ENCODE measurements at regions not wholly inside any gene's neighbourhood (a gene's known extent, or its start where the extent isn't known, plus 50 kb on each side); places are given as distances from the start of the nearest gene placed in this dataset.
A peak's percentile ranks its signal among the peaks of the same experiment; 100 is the strongest.

DNA sequence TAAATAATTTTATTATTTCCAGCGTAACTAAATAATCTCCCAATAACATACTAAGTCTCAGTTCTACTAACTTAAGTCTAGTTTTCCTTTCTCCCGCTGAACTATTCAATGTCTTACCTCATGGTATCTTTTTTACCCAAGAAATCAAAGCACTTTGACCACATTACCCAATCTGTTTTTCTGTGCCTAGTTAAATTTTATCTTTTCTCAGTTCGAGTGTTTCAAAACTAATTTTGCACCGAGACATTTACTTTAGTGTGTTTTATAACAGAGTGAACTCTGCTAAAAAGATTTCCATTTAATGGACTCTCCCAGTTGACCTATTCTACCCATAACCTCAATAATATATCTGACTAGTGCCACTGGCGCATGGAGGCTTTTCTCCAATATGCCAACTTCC, 67.6 kb upstream of the IRF2 start:
- no peaks in the 10 kb centered on the region for H3K36me3 ChIP-seq
- H3K4me1 ChIP-seq = peaks cover 3% of the 10 kb centered on the region
- no peak overlapping the region for H3K4me3 ChIP-seq
- TF ChIP-seq, protein P1, sequence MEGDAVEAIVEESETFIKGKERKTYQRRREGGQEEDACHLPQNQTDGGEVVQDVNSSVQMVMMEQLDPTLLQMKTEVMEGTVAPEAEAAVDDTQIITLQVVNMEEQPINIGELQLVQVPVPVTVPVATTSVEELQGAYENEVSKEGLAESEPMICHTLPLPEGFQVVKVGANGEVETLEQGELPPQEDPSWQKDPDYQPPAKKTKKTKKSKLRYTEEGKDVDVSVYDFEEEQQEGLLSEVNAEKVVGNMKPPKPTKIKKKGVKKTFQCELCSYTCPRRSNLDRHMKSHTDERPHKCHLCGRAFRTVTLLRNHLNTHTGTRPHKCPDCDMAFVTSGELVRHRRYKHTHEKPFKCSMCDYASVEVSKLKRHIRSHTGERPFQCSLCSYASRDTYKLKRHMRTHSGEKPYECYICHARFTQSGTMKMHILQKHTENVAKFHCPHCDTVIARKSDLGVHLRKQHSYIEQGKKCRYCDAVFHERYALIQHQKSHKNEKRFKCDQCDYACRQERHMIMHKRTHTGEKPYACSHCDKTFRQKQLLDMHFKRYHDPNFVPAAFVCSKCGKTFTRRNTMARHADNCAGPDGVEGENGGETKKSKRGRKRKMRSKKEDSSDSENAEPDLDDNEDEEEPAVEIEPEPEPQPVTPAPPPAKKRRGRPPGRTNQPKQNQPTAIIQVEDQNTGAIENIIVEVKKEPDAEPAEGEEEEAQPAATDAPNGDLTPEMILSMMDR (IDR thresholded peaks at IDR 0.05; ENCODE audit: borderline replicate concordance) = no peak
- H3K27me3 ChIP-seq (ENCODE audit: low read depth) = no peaks in the 10 kb centered on the region
- no peaks in the 10 kb centered on the region for H3K9me3 ChIP-seq (replicated peaks)
- intact Hi-C loops (cut with micrococcal nuclease) = no loop called here
- no peak for DNase-seq
- no peak overlapping the region for H3K27ac ChIP-seq (replicated peaks)

DNA sequence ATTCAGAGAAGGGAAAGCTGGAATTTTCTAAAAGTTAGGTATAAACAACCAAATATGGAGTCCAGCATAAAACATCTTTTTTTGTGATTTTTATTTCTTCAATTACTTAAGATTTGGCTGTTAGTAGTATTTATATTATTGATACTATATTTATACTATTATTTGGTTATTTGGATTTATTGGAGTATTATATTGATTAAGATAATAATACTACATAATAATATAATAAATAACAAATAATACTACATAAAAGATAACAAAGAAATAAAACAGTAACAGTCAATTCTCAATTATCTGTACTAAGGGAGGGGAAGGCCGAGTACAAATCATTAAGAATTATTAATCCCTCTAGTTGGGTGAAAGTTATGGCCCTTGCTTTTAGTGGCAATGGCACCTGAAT, 66.0 kb upstream of the IRF2 start:
- Histone ChIP-seq H3K4me3 (no peak overlapping the region), H3K27ac (replicated peaks) (no peak overlapping the region), H3K36me3 (no peaks in the 10 kb centered on the region), H3K9me3 (replicated peaks) (no peaks in the 10 kb centered on the region), H3K27me3 (ENCODE audit: low read depth) (no peaks in the 10 kb centered on the region), H3K4me1 (peaks cover 19% of the 10 kb centered on the region)
- intact Hi-C loops (cut with micrococcal nuclease) = no loop called here
- TF ChIP-seq, protein P1 (IDR thresholded peaks at IDR 0.05; ENCODE audit: borderline replicate concordance) = no peak
- no peak for DNase-seq

DNA sequence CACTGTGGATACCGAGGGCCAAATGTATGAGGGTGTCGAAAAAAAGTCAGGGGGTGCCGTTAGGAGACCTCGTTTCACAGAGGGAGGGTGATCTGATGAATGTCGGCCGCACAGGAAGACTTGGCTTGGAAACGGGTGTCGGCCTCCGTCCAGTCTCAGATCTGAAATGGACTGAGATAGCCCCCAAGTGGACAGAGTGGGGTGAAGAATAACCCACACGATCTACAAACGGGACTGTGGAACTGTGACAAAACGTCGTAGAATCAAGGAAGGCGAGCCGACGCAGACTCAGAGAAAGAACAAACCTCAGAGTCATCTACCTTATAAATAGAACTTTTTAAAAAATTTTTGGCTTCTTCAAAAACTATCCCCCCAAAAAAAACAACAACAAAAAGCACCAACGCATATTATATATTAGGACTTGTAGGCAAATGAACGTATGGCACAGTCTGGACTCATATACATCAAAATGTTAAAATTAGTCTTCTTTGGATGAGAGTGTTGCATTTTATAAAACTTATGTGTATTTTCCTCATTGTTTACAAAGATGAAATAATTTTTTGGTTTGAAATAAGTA, 63.8 kb upstream of the IRF2 start:
- Histone ChIP-seq H3K27ac (replicated peaks) (peak overlapping the region; percentile 95), H3K36me3 (no peaks in the 10 kb centered on the region), H3K27me3 (ENCODE audit: low read depth) (no peaks in the 10 kb centered on the region), H3K9me3 (replicated peaks) (no peaks in the 10 kb centered on the region), H3K4me3 (peak overlapping the region; percentile 71), H3K4me1 (peaks cover 40% of the 10 kb centered on the region)
- peak; percentile 91 for DNase-seq
- intact Hi-C loops (cut with micrococcal nuclease) = loop anchor here (5.0 kb wide), 2 partner anchors 61 to 271 kb away; no protein-coding TSS in a partner anchor
- TF ChIP-seq, protein P1 (IDR thresholded peaks at IDR 0.05; ENCODE audit: borderline replicate concordance) = peak; percentile 84

DNA sequence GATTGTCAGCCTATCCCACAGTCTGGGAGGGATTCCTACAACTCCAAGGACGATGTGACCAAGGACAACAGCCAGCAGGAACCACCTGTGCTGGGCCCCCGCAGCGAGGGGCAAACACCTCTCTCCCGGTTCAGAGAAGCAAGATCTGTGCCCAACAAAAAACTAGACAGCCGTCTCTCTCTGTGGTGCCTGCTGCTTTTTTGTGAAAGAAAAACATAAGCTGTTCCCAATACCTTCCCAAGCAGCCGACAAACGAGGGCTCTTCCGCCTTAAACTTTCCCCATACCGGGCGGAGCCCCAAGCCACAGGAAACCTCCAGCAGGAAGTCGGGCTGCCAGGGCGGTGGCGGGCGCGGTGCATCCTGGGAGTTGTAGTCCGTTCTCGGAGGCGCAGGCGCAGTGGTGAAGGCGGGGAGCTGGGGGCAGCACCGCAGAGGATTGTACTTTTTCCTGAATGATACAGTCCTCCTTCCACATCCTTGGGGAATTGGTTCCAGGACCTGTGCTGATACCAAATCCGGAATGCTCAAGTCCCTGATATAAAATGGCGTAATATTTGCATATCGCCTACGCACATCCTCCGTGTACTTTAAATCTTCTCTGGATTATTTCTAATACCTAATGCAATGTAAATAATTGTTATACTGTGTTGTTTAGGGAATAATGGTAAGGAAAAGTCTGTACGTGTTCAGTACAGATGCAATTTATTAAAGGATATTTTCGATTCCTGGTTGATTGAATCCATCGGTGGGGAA, 63.1 kb upstream of the IRF2 start:
- H3K27me3 ChIP-seq (ENCODE audit: low read depth) = no peaks in the 10 kb centered on the region
- H3K4me1 ChIP-seq = peaks cover 40% of the 10 kb centered on the region
- peak overlapping the region; percentile 71 for H3K4me3 ChIP-seq
- intact Hi-C loops (cut with micrococcal nuclease) = loop anchor here (5.0 kb wide), 2 partner anchors 60 to 270 kb away; no protein-coding TSS in a partner anchor
- H3K9me3 ChIP-seq (replicated peaks) = no peaks in the 10 kb centered on the region
- peak; percentile 98 for DNase-seq
- no peaks in the 10 kb centered on the region for H3K36me3 ChIP-seq
- TF ChIP-seq, protein P1 (IDR thresholded peaks at IDR 0.05; ENCODE audit: borderline replicate concordance) = no peak
- H3K27ac ChIP-seq (replicated peaks) = peak overlapping the region; percentile 95

DNA sequence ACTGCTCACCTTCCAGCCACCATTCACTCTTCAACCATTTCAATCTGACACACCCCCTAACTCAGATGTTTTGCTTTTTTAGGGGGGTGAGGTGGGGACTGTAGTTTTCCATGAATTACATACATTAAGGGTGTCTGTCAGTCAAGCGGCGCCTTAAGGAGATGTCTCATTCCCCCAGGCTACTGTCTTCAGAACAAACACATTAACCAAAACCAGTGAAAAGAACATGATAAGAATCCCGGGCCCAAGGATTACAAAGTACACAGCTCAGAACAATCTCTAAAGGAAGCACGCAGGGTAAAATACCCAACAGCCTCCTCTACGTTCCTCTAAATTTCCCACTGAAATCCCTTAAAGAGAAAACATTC, 62.5 kb upstream of the IRF2 start:
- peak overlapping the region; percentile 95 for H3K27ac ChIP-seq (replicated peaks)
- TF ChIP-seq, protein P1 (IDR thresholded peaks at IDR 0.05; ENCODE audit: borderline replicate concordance) = no peak
- H3K4me3 ChIP-seq = peak overlapping the region; percentile 71
- no peak for DNase-seq
- H3K9me3 ChIP-seq (replicated peaks) = no peaks in the 10 kb centered on the region
- peaks cover 40% of the 10 kb centered on the region for H3K4me1 ChIP-seq
- H3K27me3 ChIP-seq (ENCODE audit: low read depth) = no peaks in the 10 kb centered on the region
- no peaks in the 10 kb centered on the region for H3K36me3 ChIP-seq
- intact Hi-C loops (cut with micrococcal nuclease) = loop anchor here (5.0 kb wide), 2 partner anchors 60 to 270 kb away; no protein-coding TSS in a partner anchor

Data from left ventricle myocardium inferior (tissue), 1 donor.